HepG2 (cell line): ENCODE measurements at regions not wholly inside any gene's neighbourhood (a gene's known extent, or its start where the extent isn't known, plus 50 kb on each side); places are given as distances from the start of the nearest gene placed in this dataset.

Source experiments
- ATAC-seq: fragments of 200-7000 bp; cut with Tn5 transposase; 3 replicates; pipeline ENCODE4 v1.9.1; 2020; ENCODE audit warnings: mild to moderate bottlenecking, moderate library complexity
- BruUV-seq: library from RNA; stranded (reverse); fragments of 400-500 nt; replicated peaks from 2 replicates; lab custom pipeline; 2021; lab: Mats Ljungman, UMichigan
- CTCF ChIA-PET: fragments of 300-600 bp; formaldehyde crosslinking; extraction: SDS; loops from one replicate; lab custom pipeline; 2021; ENCODE audit warnings: low total read pairs, inconsistent platforms, low intra/inter-chr PET ratio; lab: Yijun Ruan, JAX
- POLR2A ChIA-PET: fragments of 350-600 bp; sonication (Branson Sonifier 250); formaldehyde crosslinking; loops from one replicate; lab custom pipeline; 2020; ENCODE audit warnings: antibody characterized with exemption, inconsistent platforms; lab: Yijun Ruan, JAX
- DNase-seq: peaks from one replicate; pipeline ENCODE4 v3.0.0-alpha.2; 2015; ENCODE audit warnings: low spot score
- FAIRE-seq: peaks from 3 replicates; lab custom pipeline; 2011; peaks lifted over from hg19 to GRCh38; lab: Jason Lieb, UNC
- H2AFZ ChIP-seq: one replicate; pipeline ENCODE4 v1.6.1; 2011; ENCODE audit warnings: low read length, inconsistent platforms
- H3K27ac ChIP-seq: fragments of 300-600 bp; 3 replicates; pipeline ENCODE4 v1.8.0; 2011; ENCODE audit warnings: mixed run types, mild to moderate bottlenecking, mixed read lengths, low read length, inconsistent platforms; ENCODE audit not compliant: insufficient read depth; ENCODE audit errors: extremely low read length
- H3K27me3 ChIP-seq, 2 experiments: fragments of 200-600 bp in 1 of 2; 2 replicates in 1 of 2; 3 replicates in 1 of 2; pipeline versions ENCODE4 v1.6.0 to v1.8.0; 2011; ENCODE audit warnings: low read length in 2 of 2, mild to moderate bottlenecking in 2 of 2, moderate library complexity in 2 of 2, inconsistent platforms in 1 of 2; ENCODE audit not compliant: insufficient read depth in 2 of 2, control insufficient read depth in 1 of 2
- H3K36me3 ChIP-seq, 2 experiments: fragments of 200-600 bp in 1 of 2; replicated peaks in 1 of 2; 2 replicates in 1 of 2; 3 replicates in 1 of 2; pipeline versions ENCODE4 v1.5.1 to v1.8.0; 2011; ENCODE audit warnings: low read length in 2 of 2, inconsistent platforms in 1 of 2; ENCODE audit not compliant: insufficient read depth in 2 of 2, control insufficient read depth in 1 of 2
- H3K4me1 ChIP-seq: 2 replicates; pipeline ENCODE4 v1.5.1; 2012; ENCODE audit warnings: low read length, inconsistent platforms; ENCODE audit not compliant: insufficient read depth
- H3K4me2 ChIP-seq: 2 replicates; pipeline ENCODE4 v1.6.0; 2011; ENCODE audit warnings: low read depth, low read length, inconsistent platforms
- H3K4me3 ChIP-seq, 3 experiments: fragments of 200-600 bp in 1 of 3; sonication (generic), shearing (Covaris generic) in 1 of 3; replicated peaks in 1 of 3; 2 replicates each; pipeline ENCODE4 v1.5.1; 2011 to 2016; ENCODE audit warnings: low read length in 3 of 3, inconsistent platforms in 2 of 3, low read depth in 2 of 3, mild to moderate bottlenecking in 2 of 3, control low read depth in 1 of 3, mixed read lengths in 1 of 3; ENCODE audit not compliant: insufficient read depth in 1 of 3
- H3K79me2 ChIP-seq: one replicate; pipeline ENCODE4 v1.6.1; 2011; ENCODE audit warnings: low read length, inconsistent platforms; ENCODE audit not compliant: insufficient read depth
- H3K9ac ChIP-seq: 2 replicates; pipeline ENCODE4 v1.6.0; 2011; ENCODE audit warnings: mild to moderate bottlenecking, low read depth, low read length, inconsistent platforms; ENCODE audit not compliant: insufficient read depth
- H3K9me3 ChIP-seq: 2 replicates; pipeline ENCODE4 v1.5.1; 2012; ENCODE audit warnings: mild to moderate bottlenecking, low read length
- H4K20me1 ChIP-seq: 2 replicates; pipeline ENCODE4 v1.6.0; 2011; ENCODE audit warnings: inconsistent platforms, mild to moderate bottlenecking, low read length, moderate library complexity; ENCODE audit not compliant: insufficient read depth
- ETV5 ChIP-seq: IDR thresholded peaks from 2 replicates; pipeline ENCODE4 v1.6.1; 2018; ENCODE audit warnings: missing biosample characterization, missing genetic modification reagents, inconsistent platforms, borderline replicate concordance
- MAFG ChIP-seq: sonication (generic); formaldehyde crosslinking; IDR thresholded peaks from 2 replicates; pipeline ENCODE4 v1.5.1; 2020; ENCODE audit warnings: mild to moderate bottlenecking, missing genetic modification reagents
- NCOA5 ChIP-seq: sonication (generic); formaldehyde crosslinking; IDR thresholded peaks from 2 replicates; pipeline ENCODE4 v1.4.0; 2020; ENCODE audit warnings: missing genetic modification reagents
- SMYD3 ChIP-seq: sonication (generic); formaldehyde crosslinking; IDR thresholded peaks from 2 replicates; pipeline ENCODE4 v1.8.1; 2023; ENCODE audit warnings: mild to moderate bottlenecking, missing genetic modification reagents
- TOE1 ChIP-seq: sonication (generic); formaldehyde crosslinking; IDR thresholded peaks from 2 replicates; pipeline ENCODE4 v1.4.0; 2020; ENCODE audit warnings: mild to moderate bottlenecking, missing genetic modification reagents
- ZBTB3 ChIP-seq: sonication (generic); formaldehyde crosslinking; IDR thresholded peaks from 2 replicates; pipeline ENCODE4 v1.4.0; 2020; ENCODE audit warnings: low read depth, mild to moderate bottlenecking, moderate library complexity, missing genetic modification reagents, borderline replicate concordance
- ZNF30 ChIP-seq: sonication (generic); formaldehyde crosslinking; IDR thresholded peaks from 2 replicates; pipeline ENCODE4 v1.5.0; 2020; ENCODE audit warnings: mild to moderate bottlenecking, missing genetic modification reagents
- WGBS: methylation state at CpG from one replicate; pipeline ENCODE4 v1.1.6; 2017; ENCODE audit warnings: low lambda C conversion rate; 5-methylcytosine and 5-hydroxymethylcytosine counted together
- in situ Hi-C: cut with HindIII; loops from 2 replicates; pipeline ENCODE4 v1.10.0; 2017; ENCODE audit warnings: low pct_unique_long_range_greater_than_20kb; ENCODE audit not compliant: extremely low pct_ligation_motif_present
- intact Hi-C: fragments of 100-400 bp; cut with micrococcal nuclease; formaldehyde crosslinking; loops from one replicate; pipeline ENCODE4 v1.10.0; 2022; ENCODE audit not compliant: unreplicated experiment
- TF ChIP-seq, protein P1 (sequence below): sonication (generic); formaldehyde crosslinking; IDR thresholded peaks from 2 replicates; pipeline ENCODE4 v1.4.0; 2020; ENCODE audit warnings: missing genetic modification reagents, borderline replicate concordance
- TF ChIP-seq, protein P2 (sequence below): sonication (generic); formaldehyde crosslinking; IDR thresholded peaks from 2 replicates; pipeline ENCODE4 v1.5.0; 2020; ENCODE audit warnings: missing genetic modification reagents

GRCh38 chr22:26783885-26784284 lies 126.5 kb downstream of the MIAT start:
- BruUV-seq = no TSS peak
- WGBS = 20% methylated on average over 16 of the region's 18 CpGs
- no peak overlapping the region for H3K4me2 ChIP-seq
- CTCF ChIA-PET = no interaction called here
- in situ Hi-C loops = no loop called here
- H4K20me1 ChIP-seq = no peaks in the 10 kb centered on the region
- TF ChIP-seq TOE1 = no peak
- TF ChIP-seq ZNF30 (CRISPR knock-in tag) = no peak
- TF ChIP-seq MAFG (CRISPR knock-in tag) = no peak
- TF ChIP-seq, protein P1, sequence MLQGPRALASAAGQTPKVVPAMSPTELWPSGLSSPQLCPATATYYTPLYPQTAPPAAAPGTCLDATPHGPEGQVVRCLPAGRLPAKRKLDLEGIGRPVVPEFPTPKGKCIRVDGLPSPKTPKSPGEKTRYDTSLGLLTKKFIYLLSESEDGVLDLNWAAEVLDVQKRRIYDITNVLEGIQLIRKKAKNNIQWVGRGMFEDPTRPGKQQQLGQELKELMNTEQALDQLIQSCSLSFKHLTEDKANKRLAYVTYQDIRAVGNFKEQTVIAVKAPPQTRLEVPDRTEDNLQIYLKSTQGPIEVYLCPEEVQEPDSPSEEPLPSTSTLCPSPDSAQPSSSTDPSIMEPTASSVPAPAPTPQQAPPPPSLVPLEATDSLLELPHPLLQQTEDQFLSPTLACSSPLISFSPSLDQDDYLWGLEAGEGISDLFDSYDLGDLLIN = no peak
- TF ChIP-seq, protein P2, sequence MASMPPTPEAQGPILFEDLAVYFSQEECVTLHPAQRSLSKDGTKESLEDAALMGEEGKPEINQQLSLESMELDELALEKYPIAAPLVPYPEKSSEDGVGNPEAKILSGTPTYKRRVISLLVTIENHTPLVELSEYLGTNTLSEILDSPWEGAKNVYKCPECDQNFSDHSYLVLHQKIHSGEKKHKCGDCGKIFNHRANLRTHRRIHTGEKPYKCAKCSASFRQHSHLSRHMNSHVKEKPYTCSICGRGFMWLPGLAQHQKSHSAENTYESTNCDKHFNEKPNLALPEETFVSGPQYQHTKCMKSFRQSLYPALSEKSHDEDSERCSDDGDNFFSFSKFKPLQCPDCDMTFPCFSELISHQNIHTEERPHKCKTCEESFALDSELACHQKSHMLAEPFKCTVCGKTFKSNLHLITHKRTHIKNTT (CRISPR knock-in tag) = no peak
- TF ChIP-seq NCOA5 = no peak
- TF ChIP-seq SMYD3 = no peak
- no peak for TF ChIP-seq ZBTB3 (CRISPR knock-in tag)
- TF ChIP-seq ETV5 (CRISPR knock-in tag) = no peak
- intact Hi-C loops = no loop called here
- POLR2A ChIA-PET = no interaction called here
- no peaks in the 10 kb centered on the region for H3K79me2 ChIP-seq
- ATAC-seq = no peak
- peaks cover 1 to 38% of the 10 kb centered on the region in 2 experiments; a peak in 4 of 5 replicates for H3K27me3 ChIP-seq
- no peaks in the 10 kb centered on the region for H3K4me1 ChIP-seq
- H2AFZ ChIP-seq = no peak overlapping the region
- no peak for DNase-seq
- no peak for FAIRE-seq
- no peak overlapping the region for H3K9ac ChIP-seq
- no peaks in the 10 kb centered on the region for H3K9me3 ChIP-seq
- H3K27ac ChIP-seq = no peak overlapping the region
- H3K36me3 ChIP-seq = no peaks in the 10 kb centered on the region
- H3K4me3 ChIP-seq = no peak overlapping the region
